BE2C (cell line): ENCODE measurements at regions not wholly inside any gene's neighbourhood (a gene's known extent, or its start where the extent isn't known, plus 50 kb on each side); places are given as distances from the start of the nearest gene placed in this dataset.
"Not testable (repeated sequence)": the region's sequence is repeated elsewhere in the genome, so short reads cannot be mapped to it uniquely, and the experiment has no call there.

Experiments
- DNase-seq: peaks from one replicate; pipeline ENCODE4 v3.0.0-alpha.2; 2020
- H3K27me3 ChIP-seq: fragments of 250-450 bp; sonication (Bioruptor Pico); 2 replicates; pipeline ENCODE4 v1.5.1; 2020; ENCODE audit warnings: mild to moderate bottlenecking
- H3K36me3 ChIP-seq: fragments of 250-450 bp; sonication (Bioruptor Pico); 2 replicates; pipeline ENCODE4 v1.5.1; 2020; ENCODE audit warnings: mild to moderate bottlenecking
- H3K4me1 ChIP-seq: fragments of 250-450 bp; sonication (Bioruptor Pico); 2 replicates; pipeline ENCODE4 v1.5.1; 2020
- H3K4me3 ChIP-seq: 2 replicates; pipeline ENCODE4 v1.5.1; 2011; ENCODE audit warnings: low read depth, low read length
- H3K9me3 ChIP-seq: fragments of 250-450 bp; sonication (Bioruptor Pico); 2 replicates; pipeline ENCODE4 v1.5.1; 2020
- CTCF ChIP-seq: IDR thresholded peaks from 2 replicates; pipeline ENCODE4 v1.5.1; 2012; ENCODE audit warnings: mild to moderate bottlenecking, low read depth, low read length

GRCh38 chr5:97501286-97501964 is 318.4 kb upstream of the RIOK2 start:
- H3K9me3 ChIP-seq = no peaks in the 10 kb centered on the region
- H3K36me3 ChIP-seq = no peaks in the 10 kb centered on the region
- DNase-seq = no peak
- no peak overlapping the region for H3K4me3 ChIP-seq
- no peaks in the 10 kb centered on the region for H3K4me1 ChIP-seq
- TF ChIP-seq CTCF = no peak
- H3K27me3 ChIP-seq = no peaks in the 10 kb centered on the region

- H3K9me3 ChIP-seq = no peaks in the 10 kb centered on the region
- H3K4me3 ChIP-seq = no peak overlapping the region
- no peaks in the 10 kb centered on the region for H3K4me1 ChIP-seq
- no peak for TF ChIP-seq CTCF
- H3K36me3 ChIP-seq = no peaks in the 10 kb centered on the region
- DNase-seq = no peak
- H3K27me3 ChIP-seq = no peaks in the 10 kb centered on the region
Observed at GRCh38 chr5:97501965-97502305, 318.9 kb upstream of the RIOK2 start.

GRCh38 chr5:97508864-97509263 is 325.8 kb upstream of the RIOK2 start:
- Histone ChIP-seq H3K4me3 (no peak overlapping the region), H3K4me1 (no peaks in the 10 kb centered on the region), H3K27me3 (no peaks in the 10 kb centered on the region), H3K36me3 (no peaks in the 10 kb centered on the region), H3K9me3 (no peaks in the 10 kb centered on the region)
- no peak for TF ChIP-seq CTCF
- no peak for DNase-seq

- not testable (repeated sequence) for H3K9me3 ChIP-seq, H3K4me1 ChIP-seq, H3K27me3 ChIP-seq, H3K36me3 ChIP-seq, H3K4me3 ChIP-seq, DNase-seq
Observed at GRCh38 chr5:97519565-97519964, 336.5 kb upstream of the RIOK2 start.

- not testable (repeated sequence) for DNase-seq, H3K27me3 ChIP-seq, H3K36me3 ChIP-seq, H3K9me3 ChIP-seq, H3K4me3 ChIP-seq, H3K4me1 ChIP-seq
Observed at GRCh38 chr5:97523336-97523735, 340.3 kb upstream of the RIOK2 start.

- Histone ChIP-seq H3K9me3 (no peaks in the 10 kb centered on the region), H3K4me1 (no peaks in the 10 kb centered on the region), H3K4me3 (no peak overlapping the region), H3K36me3 (no peaks in the 10 kb centered on the region), H3K27me3 (no peaks in the 10 kb centered on the region)
- no peak for TF ChIP-seq CTCF
- DNase-seq = no peak
Observed at GRCh38 chr5:97525780-97526179, 342.7 kb upstream of the RIOK2 start.

- H3K4me3 ChIP-seq = no peak overlapping the region
- H3K27me3 ChIP-seq = no peaks in the 10 kb centered on the region
- H3K9me3 ChIP-seq = no peaks in the 10 kb centered on the region
- H3K4me1 ChIP-seq = no peaks in the 10 kb centered on the region
- no peak for DNase-seq
- no peaks in the 10 kb centered on the region for H3K36me3 ChIP-seq
- no peak for TF ChIP-seq CTCF
Observed at GRCh38 chr5:97528941-97529340, 345.9 kb upstream of the RIOK2 start.
